HCT116 (cell line): ENCODE measurements at regions not wholly inside any gene's neighbourhood (a gene's known extent, or its start where the extent isn't known, plus 50 kb on each side); places are given as distances from the start of the nearest gene placed in this dataset.

Experiments
- ATAC-seq: fragments of 200-7000 bp; cut with Tn5 transposase; 2 replicates; pipeline ENCODE4 v1.9.1; 2020; ENCODE audit warnings: mild to moderate bottlenecking, moderate library complexity
- BruUV-seq: library from RNA; stranded (reverse); fragments of 400-500 nt; replicated peaks from 2 replicates; lab custom pipeline; 2021; lab: Mats Ljungman, UMichigan
- CTCF ChIA-PET: fragments of 300-600 bp; sonication (Branson Sonifier 250); formaldehyde crosslinking; loops from one replicate; lab custom pipeline; 2021; ENCODE audit warnings: antibody characterized with exemption; lab: Charles Lee
- POLR2A ChIA-PET: fragments of 300-600, 350-600 bp; sonication (Branson Sonifier 250); formaldehyde crosslinking; loops from one replicate; lab custom pipeline; 2021; ENCODE audit warnings: antibody characterized with exemption; lab: Charles Lee
- RAD21 ChIA-PET, 2 experiments: fragments of 300-600 bp; sonication (Branson Sonifier 250); formaldehyde crosslinking; loops; one replicate each; lab custom pipeline; 2023; ENCODE audit warnings: low total read pairs in 2 of 2; ENCODE audit not compliant: uncharacterized antibody in 2 of 2, unreplicated experiment in 2 of 2, low non-redundant PET in 1 of 2; lab: Charles Lee
- DNase-seq: peaks from one replicate; pipeline ENCODE4 v3.0.0-alpha.2; 2010; ENCODE audit warnings: low read depth, low spot score
- H2AFZ ChIP-seq: fragments of 200-600 bp; shearing (Covaris generic), sonication (generic); 2 replicates; pipeline ENCODE4 v1.6.1; 2017; ENCODE audit warnings: low read depth, mixed run types, mixed read lengths, antibody characterized with exemption, low read length; ENCODE audit not compliant: poor library complexity, severe bottlenecking
- H3K27ac ChIP-seq: 2 replicates; pipeline ENCODE4 v1.5.1; 2012; ENCODE audit warnings: low read depth, low read length
- H3K27me3 ChIP-seq: fragments of 200-600 bp; sonication (generic); 2 replicates; pipeline ENCODE4 v1.6.1; 2016; ENCODE audit warnings: mixed run types, low read length, mixed read lengths; ENCODE audit not compliant: insufficient read depth
- H3K36me3 ChIP-seq, 2 experiments: fragments of 200-500 bp in 1 of 2; fragments of 200-600 bp in 1 of 2; sonication (Bioruptor generic) in 1 of 2; sonication (generic) in 1 of 2; 2 replicates each; pipeline versions ENCODE4 v1.5.1 to v1.6.1; 2014 to 2016; ENCODE audit warnings: low read length in 2 of 2, inconsistent platforms in 1 of 2, mixed read lengths in 1 of 2, mixed run types in 1 of 2; ENCODE audit not compliant: insufficient read depth in 2 of 2, control insufficient read depth in 1 of 2
- H3K4me1 ChIP-seq, 2 experiments: fragments of 200-600 bp in 1 of 2; sonication (generic) in 1 of 2; 2 replicates each; pipeline versions ENCODE4 v1.5.1 to v1.6.1; 2012 to 2017; ENCODE audit warnings: low read length in 2 of 2, inconsistent platforms in 1 of 2, mild to moderate bottlenecking in 1 of 2, mixed read lengths in 1 of 2, mixed run types in 1 of 2, moderate library complexity in 1 of 2; ENCODE audit not compliant: insufficient read depth in 2 of 2, control insufficient read depth in 1 of 2
- H3K4me2 ChIP-seq: fragments of 200-600 bp; sonication (generic); 2 replicates; pipeline ENCODE4 v1.6.1; 2017; ENCODE audit warnings: mixed run types, low read length, mixed read lengths
- H3K4me3 ChIP-seq, 2 experiments: fragments of 200-600 bp in 1 of 2; sonication (generic) in 1 of 2; replicated peaks in 1 of 2; 2 replicates each; pipeline ENCODE4 v1.5.1; 2011 to 2016; ENCODE audit warnings: low read length in 2 of 2, control low read depth in 1 of 2, low read depth in 1 of 2, mild to moderate bottlenecking in 1 of 2, mixed read lengths in 1 of 2, mixed run types in 1 of 2
- H3K79me2 ChIP-seq: fragments of 200-600 bp; sonication (generic); 2 replicates; pipeline ENCODE4 v1.6.1; 2017; ENCODE audit warnings: mild to moderate bottlenecking, mixed run types, low read length, moderate library complexity, mixed read lengths; ENCODE audit not compliant: insufficient read depth
- H3K9ac ChIP-seq: fragments of 200-600 bp; sonication (generic); 2 replicates; pipeline ENCODE4 v1.6.1; 2016; ENCODE audit warnings: low read length, mixed read lengths
- H3K9me2 ChIP-seq: fragments of 200-600 bp; sonication (generic), shearing (Covaris generic); 2 replicates; pipeline ENCODE4 v1.6.1; 2017; ENCODE audit warnings: mixed run types, mild to moderate bottlenecking, moderate library complexity; ENCODE audit not compliant: insufficient read depth
- H3K9me3 ChIP-seq, 2 experiments: fragments of 200-500 bp in 1 of 2; fragments of 200-600 bp in 1 of 2; sonication (Bioruptor generic) in 1 of 2; sonication (generic) in 1 of 2; 2 replicates each; pipeline ENCODE4 v1.6.1; 2014 to 2017; ENCODE audit warnings: low read length in 2 of 2, mixed read lengths in 2 of 2, inconsistent platforms in 1 of 2, low read depth in 1 of 2, mild to moderate bottlenecking in 1 of 2, mixed run types in 1 of 2, moderate library complexity in 1 of 2; ENCODE audit not compliant: control insufficient read depth in 1 of 2, insufficient read depth in 1 of 2
- H4K20me1 ChIP-seq: fragments of 200-600 bp; sonication (generic), shearing (Covaris generic); 2 replicates; pipeline ENCODE4 v1.6.1; 2017; ENCODE audit warnings: mixed run types, mild to moderate bottlenecking, moderate library complexity; ENCODE audit not compliant: insufficient read depth
- ATF3 ChIP-seq: IDR thresholded peaks from 2 replicates; pipeline ENCODE4 v1.6.1; 2012
- CBX3 ChIP-seq: IDR thresholded peaks from 2 replicates; pipeline ENCODE4 v1.6.1; 2012; ENCODE audit warnings: low read depth
- CEBPB ChIP-seq: IDR thresholded peaks from 2 replicates; pipeline ENCODE4 v1.6.1; 2012; ENCODE audit warnings: low read depth
- CTCF ChIP-seq, 3 experiments: fragments of 200-600 bp in 1 of 3; sonication (generic) in 1 of 3; IDR thresholded peaks in 2 of 3; conservative IDR thresholded peaks in 1 of 3; 2 replicates each; pipeline ENCODE4 v1.5.1; 2012 to 2017; ENCODE audit warnings: low read depth in 2 of 3, low read length in 2 of 3, antibody characterized with exemption in 1 of 3, borderline replicate concordance in 1 of 3, control low read depth in 1 of 3, mild to moderate bottlenecking in 1 of 3, mixed read lengths in 1 of 3, mixed run types in 1 of 3, moderate library complexity in 1 of 3; ENCODE audit not compliant: insufficient read depth in 1 of 3
- EGR1 ChIP-seq: IDR thresholded peaks from 2 replicates; pipeline ENCODE4 v1.6.1; 2012; ENCODE audit warnings: low read depth
- EZH2phosphoT487 ChIP-seq: fragments of 200-600 bp; IDR thresholded peaks from 2 replicates; pipeline ENCODE4 v1.6.1; 2018; ENCODE audit warnings: antibody characterized with exemption, borderline replicate concordance
- JUND ChIP-seq: IDR thresholded peaks from 2 replicates; pipeline ENCODE4 v1.6.1; 2012
- POLR2A ChIP-seq: IDR thresholded peaks from 2 replicates; pipeline ENCODE4 v1.7.0; 2011; ENCODE audit warnings: borderline replicate concordance; ENCODE audit not compliant: insufficient read depth, insufficient read length; ENCODE audit errors: extremely low read depth
- POLR2AphosphoS5 ChIP-seq: IDR thresholded peaks from 2 replicates; pipeline ENCODE4 v1.6.1; 2011; ENCODE audit warnings: mild to moderate bottlenecking, low read depth, low read length, moderate library complexity
- REST ChIP-seq: IDR thresholded peaks from 2 replicates; pipeline ENCODE4 v1.6.1; 2012; ENCODE audit warnings: low read depth
- SIN3A ChIP-seq: IDR thresholded peaks from 2 replicates; pipeline ENCODE4 v1.6.1; 2012; ENCODE audit warnings: low read depth
- SP1 ChIP-seq: IDR thresholded peaks from 2 replicates; pipeline ENCODE4 v1.6.1; 2012; ENCODE audit warnings: low read depth
- SRF ChIP-seq: IDR thresholded peaks from 2 replicates; pipeline ENCODE4 v1.6.1; 2012; ENCODE audit warnings: low read depth
- YY1 ChIP-seq: IDR thresholded peaks from 2 replicates; pipeline ENCODE4 v1.6.1; 2011; ENCODE audit warnings: low read length, low read depth, moderate library complexity, mild to moderate bottlenecking; ENCODE audit not compliant: insufficient replicate concordance; ENCODE audit errors: extremely low read depth
- ZFX ChIP-seq: fragments of 450-650 bp; IDR thresholded peaks from 2 replicates; pipeline ENCODE4 v1.6.1; 2017
- ZNF274 ChIP-seq: fragments of 200-500 bp; sonication (Bioruptor generic); IDR thresholded peaks from 2 replicates; pipeline ENCODE4 v1.6.1; 2014; ENCODE audit warnings: mild to moderate bottlenecking, low read depth, low read length, inconsistent platforms
- intact Hi-C: fragments of 100-400 bp; cut with micrococcal nuclease; formaldehyde crosslinking; loops from 2 replicates; pipeline ENCODE4 v1.10.0; 2022

GRCh38 chr20:54419531-54419930, 55.9 kb upstream of the DOK5 start:
- POLR2A ChIA-PET: no interaction called here
- H3K9me2 ChIP-seq: 0 out of 2 replicates have a peak, but pooled peaks cover 3% of the 10 kb centered on the region

More at GRCh38 chr20:54419531-54419930, 55.9 kb upstream of the DOK5 start:
- ChIA-PET CTCF (no interaction called here), RAD21 (no interaction called here)
- Histone ChIP-seq H3K27me3 (no peaks in the 10 kb centered on the region; the same call in 1 of the 2 replicates), H3K4me3 (no peak overlapping the region), H3K9me3 (no peaks in the 10 kb centered on the region; a peak in 1 of 4 replicates), H3K79me2 (no peaks in the 10 kb centered on the region), H3K4me1 (no peaks in the 10 kb centered on the region), H2AFZ (no peak overlapping the region), H3K36me3 (no peaks in the 10 kb centered on the region), H3K9ac (no peak overlapping the region), H3K27ac (no peak overlapping the region), H3K4me2 (no peak overlapping the region), H4K20me1 (no peaks in the 10 kb centered on the region)
- TF ChIP-seq REST (no peak), ATF3 (no peak), CTCF (IDR thresholded peaks at IDR 0.05 in 2 of 3, conservative IDR thresholded peaks at IDR 0.05 in 1 of 3; ENCODE audit: borderline replicate concordance in 1 of 3, insufficient read depth in 1 of 3, low read depth in 2 of 3, low read length in 2 of 3) (no peak), SIN3A (no peak), POLR2AphosphoS5 (no peak), SP1 (no peak), SRF (no peak), CEBPB (no peak), POLR2A (no peak), YY1 (no peak), EGR1 (no peak), ZNF274 (no peak), ZFX (no peak), EZH2phosphoT487 (no peak), JUND (no peak), CBX3 (no peak)
- BruUV-seq: no TSS peak
- DNase-seq (no peak), ATAC-seq (no peak)
- intact Hi-C loops: no loop called here
